ENCODE measurements at regions not wholly inside any gene's neighbourhood (a gene's known extent, or its start where the extent isn't known, plus 50 kb on each side); places are given as distances from the start of the nearest gene placed in this dataset.

DNA sequence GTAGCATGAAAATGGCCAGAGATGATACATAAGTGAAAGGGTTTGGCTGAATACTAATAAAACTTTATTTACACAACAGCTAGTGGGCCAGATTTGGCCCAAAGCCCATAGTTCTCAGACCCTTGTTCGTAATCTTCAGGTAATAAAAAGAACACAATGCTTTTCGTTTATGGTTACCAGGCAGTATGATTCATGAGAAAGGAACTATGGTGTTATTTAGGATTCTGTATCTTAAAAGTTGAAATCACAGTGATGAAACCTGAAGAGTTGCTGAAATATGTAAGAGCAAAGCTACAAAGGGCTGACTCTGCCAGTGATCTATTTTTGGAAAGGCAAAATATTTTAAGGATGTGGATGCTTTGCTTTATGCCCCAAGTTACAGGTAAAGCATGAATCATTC, 192.7 kb downstream of the SMC2 start:
- H3K36me3 Mint-ChIP-seq (ENCODE audit: low read depth) = peaks cover 7% of the 10 kb centered on the region
- TF ChIP-seq CTCF (IDR thresholded peaks at IDR 0.05) = no peak
- H3K9me3 Mint-ChIP-seq = peaks cover 15% of the 10 kb centered on the region
- no peak overlapping the region for H3K27ac Mint-ChIP-seq
- H3K27me3 Mint-ChIP-seq (ENCODE audit: insufficient read depth) = no peaks in the 10 kb centered on the region
- DNase-seq = no peak
- H3K4me1 Mint-ChIP-seq (ENCODE audit: low read depth) = no peaks in the 10 kb centered on the region
- no peak overlapping the region for H3K4me3 Mint-ChIP-seq

- Mint-ChIP-seq H3K4me3 (no peak overlapping the region), H3K27ac (no peak overlapping the region), H3K36me3 (ENCODE audit: low read depth) (peaks cover 7% of the 10 kb centered on the region), H3K4me1 (ENCODE audit: low read depth) (no peaks in the 10 kb centered on the region), H3K9me3 (peaks cover 13% of the 10 kb centered on the region), H3K27me3 (ENCODE audit: insufficient read depth) (no peaks in the 10 kb centered on the region)
- TF ChIP-seq CTCF (IDR thresholded peaks at IDR 0.05) = no peak
- DNase-seq = no peak
Measured at GRCh38 chr9:104287253-104287878, 193.3 kb downstream of the SMC2 start.

- no peak for TF ChIP-seq CTCF (IDR thresholded peaks at IDR 0.05)
- Mint-ChIP-seq H3K9me3 (peaks cover 31% of the 10 kb centered on the region), H3K4me1 (ENCODE audit: low read depth) (no peaks in the 10 kb centered on the region), H3K4me3 (no peak overlapping the region), H3K27ac (no peak overlapping the region), H3K36me3 (ENCODE audit: low read depth) (peaks cover 3% of the 10 kb centered on the region), H3K27me3 (ENCODE audit: insufficient read depth) (no peaks in the 10 kb centered on the region)
- DNase-seq = no peak
Measured at GRCh38 chr9:104293877-104294276, 199.8 kb downstream of the SMC2 start.

- no peak for DNase-seq
- TF ChIP-seq CTCF (IDR thresholded peaks at IDR 0.05) = no peak
- Mint-ChIP-seq H3K4me3 (no peak overlapping the region), H3K27ac (no peak overlapping the region), H3K9me3 (peaks cover 28% of the 10 kb centered on the region), H3K4me1 (ENCODE audit: low read depth) (no peaks in the 10 kb centered on the region), H3K27me3 (ENCODE audit: insufficient read depth) (no peaks in the 10 kb centered on the region), H3K36me3 (ENCODE audit: low read depth) (no peaks in the 10 kb centered on the region)
Measured at GRCh38 chr9:104300124-104300523, 203.9 kb upstream of the OR13F1 start.

DNA sequence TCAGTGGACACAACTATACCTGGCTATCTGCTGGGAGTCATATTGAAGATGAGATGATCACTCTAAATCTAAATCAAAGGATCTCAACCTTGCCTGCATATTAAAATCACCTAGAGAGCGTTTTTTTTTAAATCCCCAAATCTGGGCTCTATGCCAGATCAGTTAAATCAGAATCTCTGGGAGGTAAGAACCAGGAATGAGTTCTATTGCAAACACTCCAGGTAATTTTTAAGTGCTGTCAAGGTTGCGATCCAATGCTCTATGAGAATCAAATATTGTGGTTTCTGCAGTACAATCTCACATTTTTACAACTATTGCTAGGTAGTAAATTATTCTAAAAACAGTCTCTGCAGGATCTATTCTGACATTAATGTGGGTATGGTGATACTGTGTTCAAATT, 202.3 kb upstream of the OR13F1 start:
- no peak overlapping the region for H3K27ac Mint-ChIP-seq
- TF ChIP-seq CTCF (IDR thresholded peaks at IDR 0.05) = no peak

GRCh38 chr9:104302775-104303174, 201.3 kb upstream of the OR13F1 start:
- H3K27ac Mint-ChIP-seq = no peak overlapping the region
- TF ChIP-seq CTCF (IDR thresholded peaks at IDR 0.05) = no peak
- no peaks in the 10 kb centered on the region for H3K4me1 Mint-ChIP-seq (ENCODE audit: low read depth)
- H3K9me3 Mint-ChIP-seq = peaks cover 35% of the 10 kb centered on the region
- H3K27me3 Mint-ChIP-seq (ENCODE audit: insufficient read depth) = no peaks in the 10 kb centered on the region
- H3K4me3 Mint-ChIP-seq = no peak overlapping the region
- DNase-seq = no peak
- no peaks in the 10 kb centered on the region for H3K36me3 Mint-ChIP-seq (ENCODE audit: low read depth)

More for the DNA sequence above, 202.3 kb upstream of the OR13F1 start:
- no peak for DNase-seq
- Mint-ChIP-seq H3K27me3 (ENCODE audit: insufficient read depth) (no peaks in the 10 kb centered on the region), H3K4me1 (ENCODE audit: low read depth) (no peaks in the 10 kb centered on the region), H3K36me3 (ENCODE audit: low read depth) (no peaks in the 10 kb centered on the region), H3K4me3 (no peak overlapping the region), H3K9me3 (peaks cover 33% of the 10 kb centered on the region)
